NCI-H146 (cell line): ENCODE measurements at regions not wholly inside any gene's neighbourhood (a gene's known extent, or its start where the extent isn't known, plus 50 kb on each side); places are given as distances from the start of the nearest gene placed in this dataset.

Experiments
- DNase-seq: peaks from one replicate; lab custom pipeline; 2025; lab: John Stamatoyannopoulos, UW

- peak; percentile 47 for DNase-seq
These were observed 292.3 kb upstream of the PITRM1 start for GRCh38 chr10:3464760-3465405.

- peak; percentile 56 for DNase-seq
These were observed 288.0 kb upstream of the PITRM1 start for GRCh38 chr10:3460420-3461128.

GRCh38 chr10:3455385-3456334 lies 283.1 kb upstream of the PITRM1 start:
- no peak for DNase-seq

- no peak for DNase-seq
These were observed 280.2 kb upstream of the PITRM1 start for GRCh38 chr10:3452683-3453361.

- no peak for DNase-seq
These were observed 279.6 kb upstream of the PITRM1 start for GRCh38 chr10:3452173-3452626.

GRCh38 chr10:3451516-3452172 lies 279.1 kb upstream of the PITRM1 start:
- DNase-seq: no peak

GRCh38 chr10:3446221-3446620 lies 273.6 kb upstream of the PITRM1 start:
- DNase-seq: no peak

- DNase-seq: no peak
These were observed 273.1 kb upstream of the PITRM1 start for GRCh38 chr10:3445648-3446047.

- no peak for DNase-seq
These were observed 269.9 kb upstream of the PITRM1 start for GRCh38 chr10:3442451-3442990.

- DNase-seq: no peak
These were observed 266.6 kb upstream of the PITRM1 start for GRCh38 chr10:3439183-3439582.

GRCh38 chr10:3438606-3439005 lies 266.0 kb upstream of the PITRM1 start:
- no peak for DNase-seq

GRCh38 chr10:3435671-3436070 lies 263.1 kb upstream of the PITRM1 start:
- DNase-seq: no peak

GRCh38 chr10:3433988-3434387 lies 261.4 kb upstream of the PITRM1 start:
- DNase-seq: peak; percentile 54

- no peak for DNase-seq
These were observed 260.5 kb upstream of the PITRM1 start for GRCh38 chr10:3433131-3433530.

GRCh38 chr10:3432081-3432825 lies 259.7 kb upstream of the PITRM1 start:
- DNase-seq: no peak

- DNase-seq: no peak
These were observed 257.9 kb upstream of the PITRM1 start for GRCh38 chr10:3430501-3430900.

GRCh38 chr10:3429676-3430075 lies 257.1 kb upstream of the PITRM1 start:
- DNase-seq: no peak

- DNase-seq: no peak
These were observed 256.2 kb upstream of the PITRM1 start for GRCh38 chr10:3428826-3429225.

- no peak for DNase-seq
These were observed 255.4 kb upstream of the PITRM1 start for GRCh38 chr10:3427950-3428354.

- no peak for DNase-seq
These were observed 254.8 kb upstream of the PITRM1 start for GRCh38 chr10:3427347-3427746.
